HG02759 (cell line): ENCODE measurements at regions not wholly inside any gene's neighbourhood (a gene's known extent, or its start where the extent isn't known, plus 50 kb on each side); places are given as distances from the start of the nearest gene placed in this dataset.
"Not testable (repeated sequence)": the region's sequence is repeated elsewhere in the genome, so short reads cannot be mapped to it uniquely, and the experiment has no call there.

ENCODE experiments used
- ATAC-seq: cut with Tn5 transposase; IDR thresholded peaks from one replicate; pipeline ENCODE4 v1.9.1; 2021; ENCODE audit warnings: mild to moderate bottlenecking, moderate library complexity; ENCODE audit not compliant: unreplicated experiment

DNA sequence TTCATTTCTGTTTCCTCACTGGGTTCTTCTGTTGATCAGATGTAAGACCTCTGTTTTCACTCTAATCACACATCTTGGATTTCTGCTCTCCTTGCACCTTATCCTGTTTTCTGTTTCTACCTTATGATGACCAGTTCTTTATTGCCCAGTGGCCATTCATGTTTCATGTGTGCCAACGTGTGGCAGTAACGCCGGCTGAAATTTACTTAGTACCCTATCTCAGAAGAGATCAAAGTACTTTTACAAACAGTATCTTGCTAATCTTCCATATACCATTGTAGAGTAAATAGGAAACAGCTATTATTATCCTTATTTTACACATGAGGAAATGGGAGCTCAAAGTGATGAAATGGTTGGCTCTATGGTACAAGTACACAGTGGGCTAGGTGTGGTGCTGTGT lies 74.0 kb downstream of the GATA3 start:
- no peak for ATAC-seq

DNA sequence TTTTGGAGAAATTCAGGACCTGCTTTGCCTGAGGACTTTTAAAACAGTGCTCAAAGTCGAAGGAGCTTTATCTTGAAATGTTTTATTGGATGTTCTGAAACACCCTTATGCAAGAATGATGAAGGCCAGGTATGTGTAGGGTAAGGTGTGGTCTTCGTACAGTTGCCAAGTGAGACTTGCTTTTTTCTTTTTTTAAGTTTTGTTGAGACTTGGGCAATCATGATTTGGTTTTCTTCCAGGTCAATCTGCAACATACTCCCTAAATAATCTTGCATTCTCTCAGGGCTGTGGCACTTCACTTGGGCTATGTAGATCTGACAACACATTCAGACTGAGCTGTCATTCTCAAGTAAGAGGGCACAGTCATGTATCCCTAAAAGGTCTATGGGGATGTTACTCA lies 75.0 kb downstream of the GATA3 start:
- ATAC-seq: no peak

DNA sequence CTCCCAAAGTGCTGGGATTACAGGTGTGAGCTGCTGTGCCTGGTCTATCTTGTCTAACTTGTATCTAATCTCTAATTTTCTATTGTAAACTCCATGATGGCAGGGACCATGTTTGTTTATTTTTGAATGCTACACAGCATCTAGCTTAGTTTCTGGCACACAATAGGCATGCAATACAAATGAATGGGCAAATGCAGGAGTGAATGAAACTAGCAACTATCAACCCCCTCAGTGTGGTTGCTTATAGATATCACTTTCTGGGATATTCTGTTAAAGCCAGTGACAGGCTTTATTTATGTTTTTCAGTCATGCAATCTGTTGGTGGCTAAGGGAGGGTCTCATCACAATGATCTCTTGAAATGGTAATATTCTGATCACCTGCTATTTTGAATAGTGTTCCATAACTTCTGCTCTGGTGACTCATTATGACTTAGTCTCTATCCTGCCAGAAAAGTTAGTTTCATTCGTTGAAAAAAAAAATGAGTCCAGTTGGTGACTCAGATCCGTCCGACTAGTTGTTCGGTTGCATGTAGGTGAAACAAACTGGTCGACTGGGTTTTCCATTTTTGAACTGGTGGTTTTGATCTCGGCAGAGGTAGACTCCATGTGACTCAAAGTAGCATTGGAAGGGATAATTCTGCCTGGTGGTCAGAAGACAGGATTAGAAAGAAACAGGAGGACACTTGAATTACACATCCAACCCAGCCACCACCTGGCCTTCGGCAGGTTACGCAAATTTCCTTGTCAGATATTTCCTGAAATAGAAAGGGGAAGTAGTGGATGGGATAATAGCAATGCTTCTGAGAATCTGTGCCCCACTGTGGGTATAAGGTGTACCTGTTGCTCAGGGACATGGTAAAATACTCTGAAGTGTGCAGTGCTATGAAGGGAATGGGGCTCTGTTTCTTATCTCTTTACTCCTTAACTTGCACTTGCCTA lies 76.8 kb downstream of the GATA3 start:
- peak; percentile 69 for ATAC-seq

DNA sequence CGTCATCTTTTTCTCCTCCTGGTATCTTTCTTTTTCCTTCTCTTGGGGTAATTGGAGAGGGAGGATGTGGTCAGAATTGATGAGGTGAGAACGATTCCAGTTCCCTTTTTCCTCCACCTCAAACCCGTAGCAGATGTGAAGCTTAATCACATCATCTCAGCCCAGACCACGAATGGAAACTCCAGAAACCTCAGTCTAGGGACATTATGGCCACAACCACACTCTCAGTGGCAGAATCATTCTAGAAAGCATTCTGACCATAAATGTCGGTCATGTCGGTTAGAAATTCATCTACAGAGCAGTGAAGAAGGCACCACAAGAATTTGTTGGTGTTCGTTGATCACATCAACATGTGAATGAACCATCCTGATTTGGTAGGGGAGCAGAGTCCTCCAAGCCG lies 78.7 kb downstream of the GATA3 start:
- ATAC-seq: peak; percentile 61

DNA sequence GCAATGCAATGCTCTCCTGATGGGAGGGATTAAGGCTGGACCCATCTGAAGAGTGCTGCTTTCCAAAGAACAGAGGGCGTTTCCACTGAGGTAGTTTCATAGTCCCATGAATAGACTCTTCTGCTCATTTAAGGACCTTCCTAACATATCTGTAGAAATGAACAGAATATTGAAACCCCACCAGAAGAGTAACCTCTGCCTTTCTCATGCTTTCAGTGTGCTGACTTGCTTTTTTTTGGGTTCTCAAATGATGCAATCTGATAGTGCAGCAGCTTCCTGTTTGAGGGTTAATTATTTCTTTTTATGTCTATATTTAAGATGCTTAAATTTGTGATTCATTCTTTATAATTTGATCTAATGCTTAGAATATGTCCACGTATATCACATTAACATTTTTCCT lies 82.2 kb downstream of the GATA3 start:
- ATAC-seq: no peak

DNA sequence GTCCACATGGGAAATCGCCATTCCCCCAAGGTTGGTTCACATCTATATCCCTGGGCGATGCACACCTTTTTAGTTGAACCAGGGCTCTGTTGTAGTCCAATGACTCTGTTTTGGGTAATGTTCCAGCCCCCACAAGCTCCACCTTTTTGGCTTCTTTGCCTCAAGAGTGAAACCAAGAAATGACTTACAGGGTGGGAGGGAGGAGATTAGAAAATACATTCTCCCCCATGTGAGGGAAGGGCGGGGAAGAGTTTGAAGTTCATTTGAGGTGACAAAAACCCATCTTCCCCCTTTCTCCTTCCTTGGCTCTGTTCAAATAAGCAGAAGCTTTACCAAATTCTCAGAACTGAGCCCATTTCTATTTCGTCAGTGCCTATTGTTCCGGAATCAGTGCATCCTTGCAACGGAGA lies 82.8 kb downstream of the GATA3 start:
- no peak for ATAC-seq

DNA sequence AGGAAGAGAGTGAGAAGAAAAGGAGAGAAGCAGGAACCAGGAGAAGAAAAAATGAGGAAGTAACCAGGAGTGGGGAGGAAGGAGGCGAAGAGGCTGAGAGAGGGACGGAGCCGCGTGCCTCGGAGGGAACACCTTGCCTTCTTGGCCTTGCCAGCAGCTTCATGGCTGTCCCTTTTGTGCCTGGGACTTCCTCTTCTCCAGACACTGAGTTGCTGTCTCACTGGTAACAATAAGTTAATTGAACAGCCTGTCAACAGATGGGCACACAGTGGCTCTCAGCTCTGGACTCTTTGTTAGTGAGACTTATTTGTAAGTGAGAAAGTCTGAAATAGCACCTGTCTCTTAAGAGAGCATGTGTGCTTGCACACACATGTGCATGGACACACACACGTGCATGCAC lies 83.2 kb downstream of the GATA3 start:
- ATAC-seq: no peak

DNA sequence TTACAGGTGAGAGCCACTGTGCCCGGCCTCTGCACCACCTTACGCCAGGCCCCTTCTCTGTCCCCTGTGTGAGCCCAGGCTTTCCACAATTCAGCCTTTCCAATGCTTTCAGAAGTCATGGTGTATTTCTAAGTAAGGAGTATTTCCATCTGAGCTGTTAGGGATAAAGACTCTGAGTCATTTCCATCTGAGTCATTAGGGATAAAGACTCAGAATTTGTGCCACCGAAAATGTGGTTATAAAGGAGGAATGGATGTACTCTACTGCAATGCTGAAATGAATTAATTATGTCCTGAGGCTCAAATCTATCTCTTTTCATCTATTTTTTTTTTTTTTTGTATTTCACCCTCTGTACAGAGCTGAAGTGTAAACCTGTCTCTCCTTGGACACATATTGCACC lies 84.0 kb downstream of the GATA3 start:
- no peak for ATAC-seq

DNA sequence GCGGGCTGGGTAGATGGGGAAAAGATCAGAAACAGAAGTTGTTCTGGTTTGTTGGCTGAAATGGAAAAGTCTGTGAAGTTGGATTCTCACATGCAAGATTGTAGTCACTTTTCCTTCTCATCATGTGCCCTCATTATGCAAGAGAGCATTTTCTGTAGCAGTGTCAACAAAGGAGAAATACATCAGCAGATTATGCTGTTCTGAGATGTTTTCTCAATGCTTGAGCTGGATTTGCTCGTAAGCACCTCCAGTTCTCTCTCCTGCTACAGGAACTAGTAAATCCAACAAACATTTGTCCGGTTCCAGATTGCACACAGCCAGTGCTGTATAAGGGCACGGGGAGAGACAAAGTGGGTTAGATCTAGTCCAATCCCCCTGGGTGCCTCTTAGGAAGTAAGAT lies 90.0 kb downstream of the GATA3 start:
- no peak for ATAC-seq

DNA sequence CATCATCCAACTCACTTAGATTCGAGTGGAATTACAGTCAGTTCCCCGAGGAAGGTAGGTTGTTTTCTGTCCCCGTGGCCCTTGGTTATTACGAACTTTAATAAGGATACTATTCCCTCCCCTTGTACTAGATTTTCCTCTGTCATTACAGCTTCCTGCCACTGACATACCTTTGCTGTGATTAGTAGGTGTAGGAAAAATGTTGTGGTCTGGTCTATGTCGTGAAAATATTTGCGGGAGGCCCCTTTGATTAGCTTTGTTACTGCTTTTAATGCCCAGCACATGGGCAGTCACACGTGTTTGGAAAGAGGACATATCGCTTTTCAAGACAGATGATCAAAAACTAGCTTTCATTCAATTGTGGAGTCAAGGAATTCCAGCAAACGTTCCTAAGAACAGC lies 92.2 kb downstream of the GATA3 start:
- no peak for ATAC-seq

DNA sequence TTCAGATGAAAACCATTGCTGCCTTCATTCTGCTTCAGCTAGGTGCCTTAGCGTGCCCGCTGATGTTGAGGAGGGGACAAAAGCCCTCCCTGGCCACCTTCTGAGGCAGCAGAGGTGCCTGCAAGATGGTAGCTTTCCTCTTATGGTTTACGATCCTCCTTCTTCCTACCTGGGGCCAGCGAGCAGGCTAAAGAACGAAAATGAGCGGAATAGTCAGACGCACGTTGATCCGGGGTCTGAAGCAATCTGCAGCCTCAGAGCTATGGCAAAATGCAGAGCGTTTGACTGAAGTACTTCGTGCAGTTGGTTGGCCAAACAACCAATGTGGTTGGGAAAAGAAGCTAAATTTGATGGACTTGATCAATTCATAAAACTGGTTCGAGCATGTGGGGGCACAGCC lies 95.5 kb downstream of the GATA3 start:
- ATAC-seq: no peak

DNA sequence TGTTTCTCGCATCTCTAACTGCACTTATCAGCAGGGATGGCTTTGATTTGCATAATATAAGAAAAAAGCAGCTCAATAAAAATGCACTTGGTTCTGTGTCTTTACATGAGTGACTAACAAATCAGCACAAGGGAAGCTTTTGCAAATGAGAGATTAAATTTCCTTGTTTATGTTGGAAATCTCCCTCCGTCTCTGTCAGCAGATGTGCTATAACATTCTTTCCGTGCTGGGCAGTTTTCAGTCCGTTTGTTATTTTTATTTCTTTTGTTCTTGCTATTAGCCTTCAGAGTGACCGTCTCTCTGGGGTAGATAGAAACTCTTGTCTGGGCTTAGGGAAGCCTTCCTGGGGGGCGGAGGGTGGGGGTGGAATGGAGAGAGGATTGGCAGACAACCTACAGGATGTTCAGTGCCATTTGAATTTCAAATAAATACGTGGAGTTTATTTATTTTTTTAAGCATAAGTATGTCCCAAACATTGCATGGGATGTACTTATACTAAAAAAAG lies 96.0 kb downstream of the GATA3 start:
- no peak for ATAC-seq

DNA sequence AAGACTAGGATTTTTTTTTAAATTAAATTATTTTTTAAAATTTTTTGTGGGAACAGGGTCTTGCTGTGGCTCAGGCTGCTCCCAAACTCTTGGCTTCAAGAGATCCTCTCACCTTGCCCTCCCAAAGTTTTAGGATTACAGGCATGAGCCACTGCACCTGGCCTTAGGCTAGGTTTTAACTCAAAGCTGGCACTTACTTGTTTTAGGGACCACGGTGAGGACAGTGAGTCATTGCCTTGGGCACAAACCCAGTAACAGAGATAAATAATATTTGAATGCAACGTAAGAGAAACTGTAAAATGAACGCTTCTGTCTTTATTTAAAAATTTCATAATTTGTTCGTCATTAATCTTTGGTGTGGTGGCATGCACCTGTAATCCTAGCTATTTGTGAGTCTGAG lies 96.6 kb downstream of the GATA3 start:
- no peak for ATAC-seq

DNA sequence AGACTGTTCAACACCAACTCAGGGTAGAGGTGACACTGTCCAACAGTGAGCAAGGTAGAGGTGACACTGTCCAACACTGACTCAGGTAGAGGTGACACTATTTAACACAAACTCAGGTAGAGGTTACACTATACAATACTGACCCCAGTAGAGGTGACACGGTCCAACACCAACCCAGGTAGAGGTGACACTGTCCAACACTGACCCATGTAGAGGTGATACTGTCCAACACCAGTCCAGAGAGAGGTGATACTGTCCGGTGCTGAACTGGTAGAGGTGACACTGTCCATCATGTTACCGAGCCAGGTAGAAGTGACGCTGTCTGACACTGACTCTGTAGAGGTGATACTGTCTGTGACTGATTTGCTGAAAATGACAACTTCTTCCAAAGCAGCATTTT lies 102.4 kb downstream of the GATA3 start:
- no peak for ATAC-seq

DNA sequence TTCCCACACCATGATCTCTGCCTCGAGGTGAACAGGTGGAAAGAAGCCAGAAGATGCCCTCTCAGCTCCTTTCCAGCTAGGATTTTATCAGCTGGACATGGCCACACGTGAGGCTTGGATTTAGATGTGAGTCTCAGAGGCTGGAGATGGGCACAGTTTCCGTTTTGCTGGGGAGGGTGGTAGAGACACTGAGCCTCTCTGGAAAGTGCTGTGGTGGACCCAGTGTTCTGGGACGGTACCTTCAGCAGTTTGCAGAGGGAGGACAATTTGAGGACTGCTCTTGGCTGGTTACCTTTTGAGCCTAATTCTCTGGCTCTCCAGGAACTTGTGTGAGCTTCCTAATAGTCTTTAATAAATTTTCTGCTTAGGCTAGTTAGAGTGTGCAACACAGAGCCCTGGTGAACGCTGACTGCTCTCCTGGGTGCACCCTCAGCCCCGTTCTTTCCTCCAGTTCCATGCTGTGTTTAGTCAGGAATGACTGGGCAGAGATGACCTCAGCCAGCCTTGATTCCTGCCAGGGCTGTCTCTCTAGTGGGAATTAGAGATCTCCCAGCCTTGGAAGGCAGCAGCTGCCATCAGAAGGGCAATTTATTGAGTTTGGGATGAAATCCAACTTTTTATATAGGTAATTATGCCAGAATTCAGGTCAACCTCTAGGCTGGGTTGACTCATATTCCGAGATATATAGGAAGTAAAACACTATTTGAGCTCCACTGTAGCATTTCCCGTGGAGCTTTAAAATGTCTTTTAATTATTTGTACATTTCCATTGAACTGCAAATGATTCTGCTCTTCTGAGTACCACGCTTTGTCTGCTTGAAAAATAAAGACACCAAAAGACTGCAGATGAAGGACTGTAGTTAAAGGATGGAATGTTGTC lies 103.9 kb downstream of the GATA3 start:
- ATAC-seq: no peak

DNA sequence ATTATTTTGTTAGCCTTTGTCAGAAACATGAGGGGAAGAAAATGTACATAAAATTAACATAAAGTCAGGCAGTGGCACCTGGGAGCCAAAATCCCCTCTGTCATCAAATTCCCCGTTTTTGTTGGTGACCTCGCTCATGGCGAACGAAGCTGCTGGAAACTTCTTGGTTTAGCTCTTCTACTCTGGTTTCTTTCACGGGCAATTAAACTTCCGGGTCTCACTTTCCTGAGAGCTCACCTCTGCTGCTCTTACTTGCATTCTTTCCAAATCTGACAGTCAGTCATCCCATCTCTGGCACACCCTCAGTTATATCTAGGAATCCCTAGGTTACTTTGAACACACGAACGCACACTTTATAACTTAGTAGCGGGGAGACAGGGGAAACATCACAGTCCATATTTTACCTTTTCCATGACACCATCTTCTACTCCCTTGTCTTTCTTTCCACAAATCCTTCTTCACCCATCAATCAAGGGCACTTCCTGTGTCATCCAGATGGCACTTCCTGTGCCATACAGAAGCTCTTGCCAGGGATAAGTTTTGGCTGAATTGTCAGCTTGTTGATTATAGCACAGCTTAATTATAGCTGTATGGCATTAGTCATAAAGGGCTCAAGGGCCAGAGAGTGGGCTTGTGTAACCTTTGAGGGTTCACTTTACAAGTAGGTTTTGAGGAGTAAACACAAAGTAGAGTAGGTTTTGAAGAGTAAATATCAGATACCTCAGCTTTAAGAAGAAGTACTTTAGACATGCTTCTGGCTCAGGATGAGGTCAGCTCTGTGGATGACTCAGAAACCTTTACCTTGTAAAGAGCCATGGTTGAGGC lies 105.1 kb downstream of the GATA3 start:
- no peak for ATAC-seq

DNA sequence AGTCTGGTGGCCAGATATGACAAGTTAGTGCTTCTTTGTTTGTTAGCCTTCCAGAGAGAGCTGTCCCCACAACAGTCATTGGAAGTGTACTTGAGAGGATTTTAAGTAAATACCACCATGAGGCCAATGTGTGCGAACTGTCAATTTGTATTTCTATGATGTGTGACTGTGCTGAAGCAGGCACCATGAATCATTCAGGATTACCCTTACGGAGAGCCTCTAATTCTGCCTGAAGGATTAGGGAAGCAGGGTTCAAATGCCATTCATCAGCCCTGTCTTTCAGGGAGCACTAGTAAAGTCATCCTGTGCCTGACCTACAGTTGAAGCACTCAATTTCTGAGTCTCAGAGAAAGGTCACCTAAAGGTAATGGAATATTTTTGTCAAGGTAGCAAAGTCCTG lies 109.3 kb downstream of the GATA3 start:
- no peak for ATAC-seq

DNA sequence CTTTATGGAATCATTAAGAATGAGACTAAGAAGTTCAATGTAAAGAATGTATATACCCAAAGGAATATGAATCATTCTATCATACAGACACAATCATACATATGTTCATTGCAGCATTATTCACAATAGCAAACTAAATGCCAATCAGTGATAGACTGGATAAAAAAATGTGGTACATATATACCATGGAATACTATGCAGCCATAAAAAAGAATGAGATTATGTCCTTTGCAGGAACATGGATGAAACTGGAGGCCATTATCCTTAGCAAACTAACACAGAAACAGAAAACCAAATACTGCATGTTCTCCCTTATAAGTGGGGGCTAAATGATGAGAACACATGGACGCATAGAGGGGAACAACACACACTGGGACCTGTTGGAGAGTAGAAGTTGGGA lies 110.2 kb downstream of the GATA3 start:
- not testable (repeated sequence) for ATAC-seq

DNA sequence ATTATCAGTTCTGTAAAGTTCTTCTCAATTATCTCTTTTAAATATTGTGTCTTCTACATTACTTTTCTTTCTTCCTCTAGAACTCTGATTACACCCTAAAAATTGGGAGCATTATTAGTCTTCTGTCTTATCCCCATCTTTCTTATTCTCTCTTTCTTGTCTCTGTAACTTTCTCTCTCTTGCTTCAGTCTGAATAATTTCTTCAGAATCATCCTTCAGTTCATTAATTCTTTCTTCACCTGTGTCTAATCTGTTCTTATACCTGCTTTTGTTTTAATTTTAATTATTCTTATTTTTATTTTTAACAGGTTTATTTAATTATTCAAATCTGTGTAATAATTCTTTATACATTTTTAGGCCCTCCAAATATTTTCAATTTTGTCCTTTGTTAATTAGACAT lies 114.3 kb downstream of the GATA3 start:
- ATAC-seq: no peak

DNA sequence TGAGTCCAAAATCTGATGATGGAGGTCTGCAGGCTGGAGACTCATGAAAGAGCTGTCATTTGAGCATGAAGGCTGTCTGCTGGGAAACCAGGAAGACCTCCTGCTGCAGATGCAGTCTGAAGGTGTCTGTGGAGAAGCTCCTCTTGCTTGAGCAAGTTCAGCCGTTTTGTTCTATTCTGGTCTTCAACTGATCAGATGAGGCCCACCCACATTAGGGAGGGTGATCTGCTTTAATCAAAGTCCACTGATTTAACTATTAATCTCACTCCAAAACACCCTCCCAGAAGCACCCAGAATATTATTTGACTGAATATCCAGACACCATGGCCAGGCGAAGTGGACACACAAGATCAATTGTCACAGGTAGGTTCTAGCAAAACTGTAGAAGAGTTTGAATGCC lies 116.5 kb downstream of the GATA3 start:
- no peak for ATAC-seq

DNA sequence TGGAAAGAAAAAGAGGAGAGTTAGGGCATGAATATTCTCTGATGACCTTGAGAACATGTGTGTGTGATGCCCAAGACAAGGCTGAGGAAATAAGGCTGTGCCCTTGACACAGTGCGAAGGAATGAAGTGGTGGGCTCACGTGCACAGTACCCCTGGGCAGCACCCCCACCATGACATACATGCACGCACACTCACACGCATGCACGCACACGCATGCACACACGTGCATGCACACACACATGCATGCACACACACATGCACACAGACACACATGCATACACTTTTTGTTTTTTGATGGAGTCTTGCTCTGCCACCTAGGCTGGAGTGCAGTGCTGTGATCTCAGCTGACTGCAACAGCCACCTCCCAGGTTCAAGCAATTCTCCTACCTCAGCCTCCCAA lies 118.1 kb downstream of the GATA3 start:
- no peak for ATAC-seq
